ENCODE measurements at regions not wholly inside any gene's neighbourhood (a gene's known extent, or its start where the extent isn't known, plus 50 kb on each side); places are given as distances from the start of the nearest gene placed in this dataset.

- DNase-seq = peak; percentile 42
Observed at GRCh38 chrX:39653691-39654090, 444.1 kb downstream of the BCOR start.

- no peak for DNase-seq
Observed at GRCh38 chrX:39654183-39654925, 443.4 kb downstream of the BCOR start.

GRCh38 chrX:39654952-39655351 lies 442.8 kb downstream of the BCOR start:
- DNase-seq = no peak

- no peak for DNase-seq
Observed at GRCh38 chrX:39661116-39661907, 436.4 kb downstream of the BCOR start.

- DNase-seq = peak; percentile 71
Observed at GRCh38 chrX:39665830-39666518, 431.8 kb downstream of the BCOR start.

GRCh38 chrX:39667191-39667590 lies 430.6 kb downstream of the BCOR start:
- DNase-seq = peak; percentile 66

GRCh38 chrX:39667736-39668482 lies 429.8 kb downstream of the BCOR start:
- peak; percentile 42 for DNase-seq

GRCh38 chrX:39669668-39670067 lies 428.1 kb downstream of the BCOR start:
- no peak for DNase-seq

GRCh38 chrX:39670281-39670680 lies 427.5 kb downstream of the BCOR start:
- DNase-seq = peak; percentile 79

GRCh38 chrX:39672405-39672804 lies 425.4 kb downstream of the BCOR start:
- no peak for DNase-seq

GRCh38 chrX:39674490-39675161 lies 423.1 kb downstream of the BCOR start:
- no peak for DNase-seq

GRCh38 chrX:39675162-39675553 lies 422.6 kb downstream of the BCOR start:
- DNase-seq = no peak

- peak; percentile 64 for DNase-seq
Observed at GRCh38 chrX:39675619-39676018, 422.1 kb downstream of the BCOR start.

GRCh38 chrX:39676434-39676833 lies 421.3 kb downstream of the BCOR start:
- no peak for DNase-seq

GRCh38 chrX:39677585-39677977 lies 420.2 kb downstream of the BCOR start:
- no peak for DNase-seq

GRCh38 chrX:39677978-39678791 lies 419.6 kb downstream of the BCOR start:
- DNase-seq = peak; percentile 41

- no peak for DNase-seq
Observed at GRCh38 chrX:39678914-39679313, 418.8 kb downstream of the BCOR start.

GRCh38 chrX:39679497-39680157 lies 418.1 kb downstream of the BCOR start:
- DNase-seq = no peak

- DNase-seq = no peak
Observed at GRCh38 chrX:39681885-39682284, 415.9 kb downstream of the BCOR start.

- no peak for DNase-seq
Observed at GRCh38 chrX:39682778-39683177, 415.0 kb downstream of the BCOR start.

- DNase-seq = no peak
Observed at GRCh38 chrX:39688219-39688575, 409.6 kb downstream of the BCOR start.
